ENCODE measurements at regions not wholly inside any gene's neighbourhood (a gene's known extent, or its start where the extent isn't known, plus 50 kb on each side); places are given as distances from the start of the nearest gene placed in this dataset.

GRCh38 chr20:41784209-41784958 lies 166.2 kb upstream of the CHD6 start:
- POLR2A ChIA-PET (ENCODE audit: low non-redundant PET): no interaction called here
- TF ChIP-seq CTCF (conservative IDR thresholded peaks at IDR 0.05; ENCODE audit: low read depth, low read length) (no peak), EZH2 (IDR thresholded peaks at IDR 0.05; ENCODE audit: borderline replicate concordance, low read depth, low read length, poor library complexity, severe bottlenecking) (no peak)
- no TSS peak for BruUV-seq (replicated peaks)
- DNase-seq (ENCODE audit: low spot score): no peak
- CTCF ChIA-PET: no interaction called here
- Histone ChIP-seq H3K4me1 (ENCODE audit: insufficient read depth, low read length, poor library complexity, severe bottlenecking) (no peaks in the 10 kb centered on the region), H3K27me3 (replicated peaks; ENCODE audit: insufficient read depth, low read depth, low read length, poor library complexity) (peaks cover 4% of the 10 kb centered on the region), H3K27ac (ENCODE audit: low read depth, low read length, poor library complexity, severe bottlenecking) (no peak overlapping the region), H3K4me3 (ENCODE audit: low read depth, low read length, poor library complexity, severe bottlenecking) (no peak overlapping the region), H3K36me3 (ENCODE audit: insufficient read depth, low read length, poor library complexity, severe bottlenecking) (no peaks in the 10 kb centered on the region), H3K9me3 (ENCODE audit: low read depth, low read length, poor library complexity, severe bottlenecking) (no peaks in the 10 kb centered on the region)
- intact Hi-C loops (cut with micrococcal nuclease; ENCODE audit: unreplicated experiment): no loop called here

- ChIA-PET POLR2A (ENCODE audit: low non-redundant PET) (no interaction called here), CTCF (no interaction called here)
- Histone ChIP-seq H3K4me1 (ENCODE audit: insufficient read depth, low read length, poor library complexity, severe bottlenecking) (no peaks in the 10 kb centered on the region), H3K27ac (ENCODE audit: low read depth, low read length, poor library complexity, severe bottlenecking) (no peak overlapping the region), H3K27me3 (replicated peaks; ENCODE audit: insufficient read depth, low read depth, low read length, poor library complexity) (peaks cover 6% of the 10 kb centered on the region), H3K36me3 (ENCODE audit: insufficient read depth, low read length, poor library complexity, severe bottlenecking) (no peaks in the 10 kb centered on the region), H3K4me3 (ENCODE audit: low read depth, low read length, poor library complexity, severe bottlenecking) (no peak overlapping the region), H3K9me3 (ENCODE audit: low read depth, low read length, poor library complexity, severe bottlenecking) (no peaks in the 10 kb centered on the region)
- BruUV-seq (replicated peaks): no TSS peak
- intact Hi-C loops (cut with micrococcal nuclease; ENCODE audit: unreplicated experiment): no loop called here
- DNase-seq (ENCODE audit: low spot score): no peak
- TF ChIP-seq CTCF (conservative IDR thresholded peaks at IDR 0.05; ENCODE audit: low read depth, low read length) (no peak), EZH2 (IDR thresholded peaks at IDR 0.05; ENCODE audit: borderline replicate concordance, low read depth, low read length, poor library complexity, severe bottlenecking) (no peak)
Measured at GRCh38 chr20:41783423-41784208, 165.4 kb upstream of the CHD6 start.

- Histone ChIP-seq H3K4me1 (ENCODE audit: insufficient read depth, low read length, poor library complexity, severe bottlenecking) (no peaks in the 10 kb centered on the region), H3K4me3 (ENCODE audit: low read depth, low read length, poor library complexity, severe bottlenecking) (no peak overlapping the region), H3K36me3 (ENCODE audit: insufficient read depth, low read length, poor library complexity, severe bottlenecking) (no peaks in the 10 kb centered on the region), H3K9me3 (ENCODE audit: low read depth, low read length, poor library complexity, severe bottlenecking) (no peaks in the 10 kb centered on the region), H3K27ac (ENCODE audit: low read depth, low read length, poor library complexity, severe bottlenecking) (no peak overlapping the region), H3K27me3 (replicated peaks; ENCODE audit: insufficient read depth, low read depth, low read length, poor library complexity) (peaks cover 9% of the 10 kb centered on the region)
- CTCF ChIA-PET: no interaction called here
- BruUV-seq (replicated peaks): no TSS peak
- no peak for DNase-seq (ENCODE audit: low spot score)
- intact Hi-C loops (cut with micrococcal nuclease; ENCODE audit: unreplicated experiment): no loop called here
- POLR2A ChIA-PET (ENCODE audit: low non-redundant PET): no interaction called here
- TF ChIP-seq EZH2 (IDR thresholded peaks at IDR 0.05; ENCODE audit: borderline replicate concordance, low read depth, low read length, poor library complexity, severe bottlenecking): no peak
- TF ChIP-seq CTCF (conservative IDR thresholded peaks at IDR 0.05; ENCODE audit: low read depth, low read length): no peak
Measured at GRCh38 chr20:41782730-41783406, 164.7 kb upstream of the CHD6 start.
